Heart left ventricle (tissue), 13 donors: ENCODE measurements at regions not wholly inside any gene's neighbourhood (a gene's known extent, or its start where the extent isn't known, plus 50 kb on each side); places are given as distances from the start of the nearest gene placed in this dataset.

Experiments used
- POLR2A ChIP-seq, 2 donors: fragments of 450-650 bp; IDR thresholded peaks; one replicate each; pipeline ENCODE4 v1.6.1; 2017; ENCODE audit warnings: antibody characterized with exemption in 2 of 2, mild to moderate bottlenecking in 2 of 2, moderate library complexity in 2 of 2
- TF ChIP-seq, protein P1 (sequence below), 12 donors: fragments of 200-600 bp; sonication (generic) in 4 of 12; IDR thresholded peaks; one replicate each; pipeline versions ENCODE4 v1.5.0 to v1.8.0; 2018 to 2022; ENCODE audit warnings: antibody characterized with exemption in 12 of 12, mild to moderate bottlenecking in 5 of 12
- donor health status: ischemic (EF 13 %, LVEDD 7.1; RV severe dilation, severe dysfunction).
- donor health status: DM: no; HTN: yes; CAD: no.
- donor health status: DM: no; HTN: no; CAD: no.
- donor health status: ischemic (EF 25% LVEDD 6.9; RV normal size, moderate dysfunction).
- donor health status: ischemic (EF 25% LVEDD 5.7; RV mildly dilated, moderate dysfunction).
- donor health status: ischemic (EF 35%, LVEDD 5.7; RV mildly dilated, moderate dysfunction).
- donor health status: nonischemic (EF 11% LVEDD 7.7; RV severe dilation, severe dysfunction).
- donor health status: DM: yes; HTN: yes; CAD: no.
- donor health status: PGD.
- donor health status: ischemic (EF 29% LVEDD 5.4; RV normal size, mild dysfunction).
- donor health status: nonischemic (EF 23%, LVEDD 6.1; RV moderate dilation, normal function).

DNA sequence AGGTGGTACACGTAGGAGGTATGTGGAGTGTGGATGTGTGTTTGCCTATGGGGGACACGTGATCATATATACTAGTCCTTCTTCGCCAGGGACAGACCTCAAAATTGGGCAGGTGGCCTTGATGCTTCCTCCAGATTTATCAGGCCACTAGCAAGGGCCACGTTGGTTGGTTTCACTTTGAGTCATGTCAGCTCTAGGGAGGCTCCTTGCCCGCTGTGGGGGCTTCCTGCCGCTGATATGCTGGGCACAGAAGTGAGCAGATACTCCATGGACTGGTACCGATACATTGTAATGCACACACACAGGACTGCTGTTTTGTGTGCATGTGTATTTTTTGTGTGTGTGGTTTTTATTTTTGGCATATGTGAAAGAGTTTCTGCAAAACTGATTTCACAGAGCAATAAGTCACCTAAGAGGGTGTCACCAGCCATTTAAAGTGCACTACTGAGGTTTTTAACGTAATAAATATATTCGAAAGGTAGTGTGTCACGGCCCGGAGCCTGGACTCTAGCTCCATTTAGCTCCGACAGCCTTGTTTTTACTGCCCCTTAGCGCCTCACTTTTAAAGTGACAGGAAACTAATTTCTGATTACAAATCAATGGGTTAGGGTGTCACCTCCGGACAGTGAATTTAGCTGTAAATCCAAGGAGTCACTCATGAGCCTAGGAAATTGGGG, 605.5 kb upstream of the SALL1 start:
- TF ChIP-seq, protein P1, sequence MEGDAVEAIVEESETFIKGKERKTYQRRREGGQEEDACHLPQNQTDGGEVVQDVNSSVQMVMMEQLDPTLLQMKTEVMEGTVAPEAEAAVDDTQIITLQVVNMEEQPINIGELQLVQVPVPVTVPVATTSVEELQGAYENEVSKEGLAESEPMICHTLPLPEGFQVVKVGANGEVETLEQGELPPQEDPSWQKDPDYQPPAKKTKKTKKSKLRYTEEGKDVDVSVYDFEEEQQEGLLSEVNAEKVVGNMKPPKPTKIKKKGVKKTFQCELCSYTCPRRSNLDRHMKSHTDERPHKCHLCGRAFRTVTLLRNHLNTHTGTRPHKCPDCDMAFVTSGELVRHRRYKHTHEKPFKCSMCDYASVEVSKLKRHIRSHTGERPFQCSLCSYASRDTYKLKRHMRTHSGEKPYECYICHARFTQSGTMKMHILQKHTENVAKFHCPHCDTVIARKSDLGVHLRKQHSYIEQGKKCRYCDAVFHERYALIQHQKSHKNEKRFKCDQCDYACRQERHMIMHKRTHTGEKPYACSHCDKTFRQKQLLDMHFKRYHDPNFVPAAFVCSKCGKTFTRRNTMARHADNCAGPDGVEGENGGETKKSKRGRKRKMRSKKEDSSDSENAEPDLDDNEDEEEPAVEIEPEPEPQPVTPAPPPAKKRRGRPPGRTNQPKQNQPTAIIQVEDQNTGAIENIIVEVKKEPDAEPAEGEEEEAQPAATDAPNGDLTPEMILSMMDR (IDR thresholded peaks at IDR 0.05): no peak
- TF ChIP-seq POLR2A (IDR thresholded peaks at IDR 0.05): no peak
